ENCODE measurements at regions not wholly inside any gene's neighbourhood (a gene's known extent, or its start where the extent isn't known, plus 50 kb on each side); places are given as distances from the start of the nearest gene placed in this dataset.

DNA sequence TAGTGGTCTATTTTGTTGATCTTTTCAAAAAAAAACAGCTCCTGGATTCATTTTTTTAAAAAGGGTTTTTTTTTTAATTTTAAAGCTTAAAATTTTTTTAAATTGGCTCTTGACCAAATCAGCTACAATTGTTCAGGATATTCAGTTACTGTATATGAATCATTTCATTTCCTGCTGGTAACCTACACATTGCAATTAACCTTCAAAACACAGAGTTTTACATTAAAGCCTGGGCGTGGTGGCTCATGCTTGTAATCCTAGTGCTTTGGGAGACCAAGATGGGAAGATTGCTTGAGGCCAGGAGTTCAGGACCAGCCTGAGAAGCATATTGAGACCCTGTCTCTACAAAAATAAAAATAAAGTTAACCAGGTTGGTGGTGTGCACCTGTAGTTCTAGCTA lies 163.4 kb downstream of the ALDH1A2 start:
- Mint-ChIP-seq H3K9me3 (no peaks in the 10 kb centered on the region), H3K27me3 (ENCODE audit: low read depth) (peaks cover 5% of the 10 kb centered on the region), H3K4me1 (no peaks in the 10 kb centered on the region), H3K4me3 (no peak overlapping the region), H3K27ac (no peak overlapping the region), H3K36me3 (ENCODE audit: insufficient read depth in 1 of 3, low read depth in 3 of 3) (no peaks in the 10 kb centered on the region)
- Histone ChIP-seq H3K18ac (ENCODE audit: insufficient read length, low read depth, low read length) (no peak overlapping the region), H2AK5ac (ENCODE audit: insufficient read length, low read length) (no peak overlapping the region), H3K56ac (ENCODE audit: insufficient read length, low read depth, low read length) (no peak overlapping the region), H3K27ac (ENCODE audit: insufficient read length, low read depth, low read length) (no peak overlapping the region), H4K8ac (replicated peaks; ENCODE audit: insufficient read length, low read depth, low read length) (no peak overlapping the region), H3K9ac (ENCODE audit: extremely low read depth, insufficient read length, low read length) (no peak overlapping the region), H3K14ac (ENCODE audit: insufficient read depth, low read length) (no peak overlapping the region), H3K4me2 (ENCODE audit: insufficient read depth, insufficient read length, low read length) (no peak overlapping the region), H3K23me2 (ENCODE audit: insufficient read length, low read depth, low read length, poor library complexity, severe bottlenecking) (no peaks in the 10 kb centered on the region), H2BK20ac (ENCODE audit: low read depth, low read length, poor library complexity, severe bottlenecking) (no peak overlapping the region), H3K9me3 (ENCODE audit: control insufficient read depth, low read depth, low read length) (no peaks in the 10 kb centered on the region), H4K20me1 (ENCODE audit: control insufficient read depth, insufficient read depth, insufficient read length) (no peaks in the 10 kb centered on the region), H2BK12ac (ENCODE audit: insufficient read length, low read depth, low read length) (no peak overlapping the region), H3K79me2 (ENCODE audit: insufficient read depth, low read length) (no peaks in the 10 kb centered on the region), H2BK15ac (ENCODE audit: low read depth, low read length) (no peak overlapping the region), H3K27me3 (ENCODE audit: insufficient read depth, low read length) (no peaks in the 10 kb centered on the region), H3K4me1 (ENCODE audit: insufficient read depth, low read length) (no peaks in the 10 kb centered on the region), H2BK120ac (ENCODE audit: low read depth, low read length, poor library complexity, severe bottlenecking) (no peak overlapping the region), H3K23ac (ENCODE audit: insufficient read length, low read depth, low read length) (no peak overlapping the region), H4K5ac (ENCODE audit: insufficient read length, low read depth, low read length) (no peak overlapping the region), H2BK5ac (ENCODE audit: insufficient read length, low read length) (no peak overlapping the region), H3T11ph (ENCODE audit: low read length) (no peak overlapping the region), H2AFZ (ENCODE audit: low read length) (no peak overlapping the region), H4K91ac (ENCODE audit: insufficient read length, low read depth, low read length) (no peak overlapping the region), H3K79me1 (ENCODE audit: insufficient read depth, low read depth, low read length, poor library complexity, severe bottlenecking) (no peaks in the 10 kb centered on the region), H3K4ac (ENCODE audit: low read depth, low read length) (no peak overlapping the region)
- WGBS (ENCODE audit: extremely low coverage, insufficient read length, low lambda C conversion rate) = no CpG with 5 or more reads among the region's 1 CpG
- no peak for DNase-seq
- TF ChIP-seq, protein P1, sequence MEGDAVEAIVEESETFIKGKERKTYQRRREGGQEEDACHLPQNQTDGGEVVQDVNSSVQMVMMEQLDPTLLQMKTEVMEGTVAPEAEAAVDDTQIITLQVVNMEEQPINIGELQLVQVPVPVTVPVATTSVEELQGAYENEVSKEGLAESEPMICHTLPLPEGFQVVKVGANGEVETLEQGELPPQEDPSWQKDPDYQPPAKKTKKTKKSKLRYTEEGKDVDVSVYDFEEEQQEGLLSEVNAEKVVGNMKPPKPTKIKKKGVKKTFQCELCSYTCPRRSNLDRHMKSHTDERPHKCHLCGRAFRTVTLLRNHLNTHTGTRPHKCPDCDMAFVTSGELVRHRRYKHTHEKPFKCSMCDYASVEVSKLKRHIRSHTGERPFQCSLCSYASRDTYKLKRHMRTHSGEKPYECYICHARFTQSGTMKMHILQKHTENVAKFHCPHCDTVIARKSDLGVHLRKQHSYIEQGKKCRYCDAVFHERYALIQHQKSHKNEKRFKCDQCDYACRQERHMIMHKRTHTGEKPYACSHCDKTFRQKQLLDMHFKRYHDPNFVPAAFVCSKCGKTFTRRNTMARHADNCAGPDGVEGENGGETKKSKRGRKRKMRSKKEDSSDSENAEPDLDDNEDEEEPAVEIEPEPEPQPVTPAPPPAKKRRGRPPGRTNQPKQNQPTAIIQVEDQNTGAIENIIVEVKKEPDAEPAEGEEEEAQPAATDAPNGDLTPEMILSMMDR (conservative IDR thresholded peaks at IDR 0.05) = no peak
